GM06990 (cell line): ENCODE measurements at regions not wholly inside any gene's neighbourhood (a gene's known extent, or its start where the extent isn't known, plus 50 kb on each side); places are given as distances from the start of the nearest gene placed in this dataset.
A peak's percentile ranks its signal among the peaks of the same experiment; 100 is the strongest.

Experiments used
- DNase-seq: peaks from one replicate; pipeline ENCODE4 v3.0.0-alpha.2; 2011; ENCODE audit not compliant: insufficient read length; ENCODE audit errors: extremely low read depth
- H3K27me3 ChIP-seq: replicated peaks from 2 replicates; pipeline ENCODE4 v1.6.0; 2011; ENCODE audit warnings: low read length; ENCODE audit not compliant: control insufficient read depth, insufficient read depth
- H3K36me3 ChIP-seq: 2 replicates; pipeline ENCODE4 v1.5.1; 2011; ENCODE audit warnings: low read length; ENCODE audit not compliant: control insufficient read depth, insufficient read depth
- H3K4me3 ChIP-seq: replicated peaks from 2 replicates; pipeline ENCODE4 v1.5.1; 2011; ENCODE audit warnings: low read depth, mild to moderate bottlenecking, control low read depth, low read length
- CTCF ChIP-seq: IDR thresholded peaks from 2 replicates; pipeline ENCODE4 v1.5.1; 2011; ENCODE audit warnings: low read length, control low read depth, mild to moderate bottlenecking, inconsistent platforms; ENCODE audit not compliant: insufficient read depth, poor library complexity, severe bottlenecking

GRCh38 chr7:142607351-142607750, 141.9 kb upstream of the PRSS1 start:
- no peak overlapping the region for H3K4me3 ChIP-seq
- no peaks in the 10 kb centered on the region; the same call in 1 of the 2 replicates for H3K27me3 ChIP-seq
- no peak for TF ChIP-seq CTCF
- no peaks in the 10 kb centered on the region for H3K36me3 ChIP-seq
- DNase-seq: no peak

DNA sequence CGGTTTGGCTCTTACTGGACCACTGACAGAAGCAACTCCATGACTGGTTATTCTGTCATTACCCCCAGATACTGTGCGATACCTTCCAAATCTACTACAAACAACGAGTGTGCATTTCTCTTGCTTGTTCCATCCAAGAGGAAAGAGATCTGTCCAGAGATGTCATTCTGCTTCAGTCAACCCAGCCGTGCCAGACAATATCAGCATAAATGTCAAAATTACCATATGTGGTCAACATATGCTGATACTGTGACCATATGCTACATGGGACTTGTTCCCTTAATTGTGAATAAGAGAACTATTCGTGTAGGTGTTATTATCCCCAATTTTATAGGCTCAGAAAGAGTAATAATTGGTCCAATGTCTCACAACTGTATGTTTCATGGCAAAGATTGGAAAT, 143.2 kb upstream of the PRSS1 start:
- DNase-seq: no peak
- TF ChIP-seq CTCF: no peak

DNA sequence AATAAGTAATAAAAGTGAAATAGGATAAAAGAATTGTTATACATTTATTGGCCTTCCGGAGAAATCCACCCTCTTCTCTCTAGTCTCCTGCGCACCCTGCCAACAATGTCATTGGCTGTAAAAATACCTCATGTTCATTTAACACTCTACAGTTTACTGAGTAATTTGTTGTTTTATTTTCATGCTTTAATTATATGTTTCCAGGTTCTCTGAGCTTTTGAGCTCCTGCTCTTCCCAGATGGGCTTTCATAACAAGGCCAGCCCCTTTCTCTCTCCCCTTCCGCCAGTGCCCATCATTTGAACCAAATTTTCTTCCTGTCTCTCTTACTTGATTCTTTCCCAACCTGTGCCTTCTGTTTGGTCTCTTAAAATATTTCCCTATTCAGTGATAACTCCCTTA, 144.6 kb upstream of the PRSS1 start:
- no peak overlapping the region for H3K4me3 ChIP-seq
- DNase-seq: no peak
- no peaks in the 10 kb centered on the region for H3K36me3 ChIP-seq
- TF ChIP-seq CTCF: no peak
- no peaks in the 10 kb centered on the region; the same call in 1 of the 2 replicates for H3K27me3 ChIP-seq

More for the DNA sequence above, 143.2 kb upstream of the PRSS1 start:
- no peak overlapping the region for H3K4me3 ChIP-seq
- H3K27me3 ChIP-seq: no peaks in the 10 kb centered on the region; the same call in 1 of the 2 replicates
- no peaks in the 10 kb centered on the region for H3K36me3 ChIP-seq

GRCh38 chr7:142603870-142604448, 145.3 kb upstream of the PRSS1 start:
- Histone ChIP-seq H3K27me3 (no peaks in the 10 kb centered on the region; the same call in 1 of the 2 replicates), H3K4me3 (no peak overlapping the region), H3K36me3 (no peaks in the 10 kb centered on the region)
- TF ChIP-seq CTCF: peak; percentile 74
- DNase-seq: no peak

DNA sequence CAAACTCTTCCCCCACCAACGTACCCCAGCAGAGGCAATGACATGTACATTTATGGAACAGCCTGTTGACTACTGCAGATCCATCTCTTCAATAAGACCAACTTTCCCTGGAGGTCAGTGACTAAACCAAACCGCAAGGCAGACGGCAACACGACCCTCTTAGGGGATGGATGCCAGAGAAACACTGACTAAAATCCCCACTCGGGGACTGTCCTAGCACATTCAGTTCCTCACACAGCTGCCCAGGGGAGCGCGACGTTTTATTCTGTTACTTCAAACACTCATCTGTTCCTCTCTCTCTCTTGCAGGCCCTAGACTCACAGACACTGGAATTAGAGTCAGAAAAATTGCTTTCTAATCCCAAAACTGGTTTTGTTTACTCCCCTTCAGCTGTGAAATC, 146.5 kb upstream of the PRSS1 start:
- no peak for DNase-seq
- Histone ChIP-seq H3K4me3 (no peak overlapping the region), H3K27me3 (no peaks in the 10 kb centered on the region; the same call in 1 of the 2 replicates), H3K36me3 (no peaks in the 10 kb centered on the region)
- no peak for TF ChIP-seq CTCF

- no peak for TF ChIP-seq CTCF
Measured at GRCh38 chr7:142602183-142602582, 147.1 kb upstream of the PRSS1 start.

More at GRCh38 chr7:142602183-142602582, 147.1 kb upstream of the PRSS1 start:
- H3K4me3 ChIP-seq: no peak overlapping the region
- no peaks in the 10 kb centered on the region for H3K36me3 ChIP-seq
- no peaks in the 10 kb centered on the region; the same call in 1 of the 2 replicates for H3K27me3 ChIP-seq
- no peak for DNase-seq
